Activated T-cell treated with anti-CD3 and anti-CD28 coated beads, Interleukin-2, amount 50 U/mL, for 4 hours (primary cell): ENCODE measurements at regions not wholly inside any gene's neighbourhood (a gene's known extent, or its start where the extent isn't known, plus 50 kb on each side); places are given as distances from the start of the nearest gene placed in this dataset.

Source experiments
- ATAC-seq, 2 donors: fragments of 200-7000 bp; cut with Tn5 transposase; one replicate each; pipeline ENCODE4 v1.10.0; 2021
- DNase-seq: peaks from one replicate; pipeline ENCODE4 v3.0.0-alpha.2; 2020
- H3K27me3 Mint-ChIP-seq: one replicate; pipeline ENCODE4 v1.8.0; 2021; ENCODE audit warnings: low read depth, mixed read lengths
- H3K36me3 Mint-ChIP-seq: one replicate; pipeline ENCODE4 v1.8.0; 2022; ENCODE audit warnings: mixed read lengths; ENCODE audit not compliant: insufficient read depth
- H3K4me1 Mint-ChIP-seq: one replicate; pipeline ENCODE4 v1.8.0; 2021; ENCODE audit warnings: low read depth, mixed read lengths
- H3K4me3 Mint-ChIP-seq: one replicate; pipeline ENCODE4 v1.8.0; 2021; ENCODE audit warnings: mild to moderate bottlenecking, moderate library complexity, mixed read lengths
- H3K9me3 Mint-ChIP-seq: one replicate; pipeline ENCODE4 v1.8.0; 2021; ENCODE audit warnings: mixed read lengths

GRCh38 chr2:3005859-3006501 is 371.6 kb downstream of the EIPR1 start:
- Mint-ChIP-seq H3K4me3 (no peak overlapping the region), H3K36me3 (no peaks in the 10 kb centered on the region), H3K4me1 (no peaks in the 10 kb centered on the region), H3K27me3 (peaks cover 38% of the 10 kb centered on the region), H3K9me3 (no peaks in the 10 kb centered on the region)
- DNase-seq = no peak
- ATAC-seq = no peak

DNA sequence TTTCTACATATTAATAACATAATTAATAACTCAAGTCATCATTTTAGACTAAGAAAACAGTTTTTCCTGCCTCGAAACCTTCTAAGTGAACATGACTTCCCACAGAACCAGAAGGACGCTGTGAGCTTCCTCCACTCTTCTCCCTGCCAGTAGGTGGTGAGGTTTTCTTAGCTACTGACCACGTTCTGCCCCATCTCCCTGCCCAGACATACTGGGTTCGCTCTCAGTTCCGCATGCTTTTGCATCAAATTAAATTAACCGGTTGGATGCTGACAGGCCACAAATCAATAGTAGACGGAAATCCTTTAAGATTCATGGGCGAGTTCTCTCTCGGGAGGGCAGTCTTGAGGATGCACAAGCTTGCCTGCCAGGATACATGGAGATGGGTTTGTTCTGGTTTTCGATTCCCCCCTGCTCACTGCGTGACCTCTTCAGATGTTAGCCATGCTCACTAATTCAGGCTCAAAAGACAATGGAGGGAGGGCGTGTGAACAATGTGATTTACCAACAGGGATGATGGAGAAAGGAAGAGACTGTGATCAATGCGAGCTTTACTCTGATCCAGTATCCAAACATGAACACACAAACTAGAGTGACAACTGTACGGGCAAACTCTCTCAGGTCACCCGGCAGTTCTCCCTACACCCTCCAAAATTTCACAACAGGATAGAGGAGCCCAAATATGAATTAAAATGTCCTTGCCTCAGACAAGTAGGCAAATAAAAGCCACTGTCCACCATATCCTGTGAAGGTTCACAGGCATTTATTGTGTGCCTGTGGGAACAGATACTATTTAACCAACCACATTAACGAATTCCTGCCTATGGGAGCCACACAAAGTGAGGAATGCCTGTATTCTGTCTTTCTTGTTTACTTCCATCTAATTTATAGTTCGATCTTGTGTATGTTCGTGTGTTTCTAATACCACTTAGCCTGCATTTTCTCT is 375.7 kb downstream of the EIPR1 start:
- H3K4me3 Mint-ChIP-seq = no peak overlapping the region
- H3K9me3 Mint-ChIP-seq = no peaks in the 10 kb centered on the region
- no peaks in the 10 kb centered on the region for H3K4me1 Mint-ChIP-seq
- H3K36me3 Mint-ChIP-seq = no peaks in the 10 kb centered on the region
- ATAC-seq (no peak), DNase-seq (no peak)
- H3K27me3 Mint-ChIP-seq = peaks cover 15% of the 10 kb centered on the region

DNA sequence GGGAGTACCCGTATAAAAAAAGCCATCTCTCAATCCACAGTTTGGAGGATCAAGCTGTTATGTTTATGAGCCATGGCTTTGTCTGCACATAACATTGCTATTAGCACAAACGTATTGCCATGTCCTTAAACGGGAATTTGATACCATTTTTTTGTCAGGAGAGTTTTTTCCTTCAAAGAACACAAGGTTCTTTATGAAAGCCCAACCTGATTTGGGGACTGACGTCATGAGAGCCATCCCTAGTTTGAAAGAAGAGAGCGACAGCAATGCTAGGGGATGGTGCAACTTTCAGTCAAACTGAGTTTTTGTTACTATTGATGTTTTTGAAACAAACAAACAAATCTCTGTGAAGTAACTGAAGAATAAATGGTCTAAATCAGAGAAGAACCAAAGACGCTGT is 376.6 kb downstream of the EIPR1 start:
- no peak overlapping the region for H3K4me3 Mint-ChIP-seq
- H3K9me3 Mint-ChIP-seq = no peaks in the 10 kb centered on the region
- H3K4me1 Mint-ChIP-seq = no peaks in the 10 kb centered on the region
- DNase-seq (no peak), ATAC-seq (no peak)
- no peaks in the 10 kb centered on the region for H3K36me3 Mint-ChIP-seq
- H3K27me3 Mint-ChIP-seq = peaks cover 8% of the 10 kb centered on the region

GRCh38 chr2:3000125-3000524 is 377.5 kb downstream of the EIPR1 start:
- H3K4me3 Mint-ChIP-seq = no peak overlapping the region
- DNase-seq (no peak), ATAC-seq (no peak)
- H3K27me3 Mint-ChIP-seq = no peaks in the 10 kb centered on the region
- no peaks in the 10 kb centered on the region for H3K4me1 Mint-ChIP-seq
- no peaks in the 10 kb centered on the region for H3K9me3 Mint-ChIP-seq
- no peaks in the 10 kb centered on the region for H3K36me3 Mint-ChIP-seq

DNA sequence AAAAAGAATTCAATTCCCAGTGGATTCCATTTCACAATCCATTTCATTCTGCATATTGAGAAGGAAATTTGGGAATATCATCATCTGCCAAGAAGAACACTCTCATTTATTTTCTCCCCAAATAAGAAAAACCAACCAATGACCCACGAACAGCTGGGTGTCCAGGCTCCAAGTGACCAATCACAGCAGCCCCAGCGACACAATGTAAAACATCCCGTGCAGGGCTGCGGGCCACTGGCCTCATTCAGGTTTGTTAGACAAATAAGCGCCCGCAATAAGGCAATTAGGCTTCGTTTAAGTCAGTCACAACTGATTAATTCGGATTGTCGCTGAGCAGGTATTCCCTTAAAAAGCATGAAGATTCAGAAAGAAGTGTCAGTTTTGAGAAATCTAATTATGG is 378.6 kb downstream of the EIPR1 start:
- Mint-ChIP-seq H3K36me3 (no peaks in the 10 kb centered on the region), H3K9me3 (no peaks in the 10 kb centered on the region), H3K27me3 (no peaks in the 10 kb centered on the region), H3K4me1 (no peaks in the 10 kb centered on the region), H3K4me3 (no peak overlapping the region)
- no peak for ATAC-seq
- no peak for DNase-seq

GRCh38 chr2:2993172-2993692 is 384.4 kb downstream of the EIPR1 start:
- H3K4me1 Mint-ChIP-seq = no peaks in the 10 kb centered on the region
- no peak overlapping the region for H3K4me3 Mint-ChIP-seq
- ATAC-seq (no peak), DNase-seq (no peak)
- peaks cover 14% of the 10 kb centered on the region for H3K9me3 Mint-ChIP-seq
- H3K27me3 Mint-ChIP-seq = peaks cover 12% of the 10 kb centered on the region
- no peaks in the 10 kb centered on the region for H3K36me3 Mint-ChIP-seq

GRCh38 chr2:2992634-2993033 is 385.0 kb downstream of the EIPR1 start:
- no peak for ATAC-seq
- H3K9me3 Mint-ChIP-seq = peaks cover 16% of the 10 kb centered on the region
- no peaks in the 10 kb centered on the region for H3K4me1 Mint-ChIP-seq
- H3K4me3 Mint-ChIP-seq = no peak overlapping the region
- H3K27me3 Mint-ChIP-seq = peaks cover 12% of the 10 kb centered on the region
- no peak for DNase-seq
- no peaks in the 10 kb centered on the region for H3K36me3 Mint-ChIP-seq

DNA sequence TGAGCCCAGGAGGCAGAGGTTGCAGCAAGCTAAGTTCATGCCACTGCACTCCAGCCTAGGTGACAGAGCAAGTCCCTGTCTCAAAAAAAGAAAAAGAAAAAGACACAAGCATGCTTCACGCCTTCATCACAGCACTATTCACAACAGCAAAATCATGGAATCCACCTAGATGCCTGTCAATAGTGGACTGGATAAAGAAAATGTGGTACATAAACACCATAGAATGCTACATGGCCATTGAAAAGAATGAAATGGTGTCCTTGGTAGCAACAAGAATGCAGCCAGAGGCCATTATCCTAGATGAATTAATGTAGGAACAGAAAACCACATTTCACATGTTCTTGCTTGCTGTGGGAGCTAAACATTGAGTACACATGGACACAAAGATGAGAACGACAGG is 392.6 kb downstream of the EIPR1 start:
- DNase-seq (no peak), ATAC-seq (no peak)
- Mint-ChIP-seq H3K4me1 (no peaks in the 10 kb centered on the region), H3K4me3 (no peak overlapping the region), H3K27me3 (peaks cover 3% of the 10 kb centered on the region), H3K36me3 (no peaks in the 10 kb centered on the region), H3K9me3 (peaks cover 18% of the 10 kb centered on the region)

DNA sequence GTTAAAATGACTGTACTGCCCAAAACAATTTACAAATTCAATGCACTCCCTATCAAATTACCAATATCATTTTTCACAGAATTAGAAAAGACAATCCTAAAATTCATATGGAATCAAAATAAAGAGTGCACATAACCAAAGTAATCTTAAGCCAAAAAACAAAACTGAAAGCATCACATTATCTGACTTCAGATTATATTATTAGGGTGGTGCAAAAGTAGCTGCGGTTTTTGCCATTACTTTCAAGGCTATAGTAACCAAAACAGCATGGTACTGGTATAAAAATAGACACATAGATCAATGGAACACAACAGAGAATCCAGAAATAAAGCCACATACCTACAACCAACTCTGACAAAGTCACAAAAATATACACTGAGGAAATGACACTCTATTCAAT is 396.6 kb downstream of the EIPR1 start:
- no peaks in the 10 kb centered on the region for H3K4me1 Mint-ChIP-seq
- H3K4me3 Mint-ChIP-seq = no peak overlapping the region
- DNase-seq = no peak
- ATAC-seq = no peak
- no peaks in the 10 kb centered on the region for H3K36me3 Mint-ChIP-seq
- peaks cover 5% of the 10 kb centered on the region for H3K9me3 Mint-ChIP-seq
- H3K27me3 Mint-ChIP-seq = peaks cover 4% of the 10 kb centered on the region

DNA sequence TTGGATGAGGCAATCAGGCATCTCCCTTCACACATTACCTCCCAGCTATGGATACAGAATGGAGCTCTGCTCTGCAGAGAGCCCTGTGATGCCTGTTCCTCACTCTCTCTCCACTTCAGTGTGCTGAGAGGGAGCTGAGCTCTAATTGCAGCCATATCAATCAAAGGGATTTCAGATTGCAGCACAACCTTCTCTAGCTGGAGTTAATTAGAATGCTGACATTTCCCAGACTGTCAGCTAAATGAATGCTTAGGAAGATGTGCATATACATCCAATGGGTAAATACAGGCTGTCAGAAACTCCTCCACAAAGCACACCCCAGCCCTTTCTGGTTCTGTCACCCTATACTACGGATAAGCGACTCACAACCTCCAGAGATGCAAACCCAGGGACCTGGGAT is 402.6 kb downstream of the EIPR1 start:
- peaks cover 15% of the 10 kb centered on the region for H3K27me3 Mint-ChIP-seq
- peaks cover 1% of the 10 kb centered on the region for H3K9me3 Mint-ChIP-seq
- no peaks in the 10 kb centered on the region for H3K4me1 Mint-ChIP-seq
- no peak for DNase-seq
- no peak for ATAC-seq
- H3K36me3 Mint-ChIP-seq = no peaks in the 10 kb centered on the region
- H3K4me3 Mint-ChIP-seq = no peak overlapping the region

- no peaks in the 10 kb centered on the region for H3K4me1 Mint-ChIP-seq
- H3K4me3 Mint-ChIP-seq = no peak overlapping the region
- H3K9me3 Mint-ChIP-seq = peaks cover 3% of the 10 kb centered on the region
- DNase-seq (no peak), ATAC-seq (no peak)
- no peaks in the 10 kb centered on the region for H3K36me3 Mint-ChIP-seq
- no peaks in the 10 kb centered on the region for H3K27me3 Mint-ChIP-seq
Measured at GRCh38 chr2:2960441-2961133, 417.0 kb downstream of the EIPR1 start.

- no peaks in the 10 kb centered on the region for H3K36me3 Mint-ChIP-seq
- peaks cover 3% of the 10 kb centered on the region for H3K27me3 Mint-ChIP-seq
- no peak overlapping the region for H3K4me3 Mint-ChIP-seq
- DNase-seq = no peak
- no peak for ATAC-seq
- no peaks in the 10 kb centered on the region for H3K4me1 Mint-ChIP-seq
- peaks cover 4% of the 10 kb centered on the region for H3K9me3 Mint-ChIP-seq
Measured at GRCh38 chr2:2950403-2950952, 427.1 kb downstream of the EIPR1 start.

DNA sequence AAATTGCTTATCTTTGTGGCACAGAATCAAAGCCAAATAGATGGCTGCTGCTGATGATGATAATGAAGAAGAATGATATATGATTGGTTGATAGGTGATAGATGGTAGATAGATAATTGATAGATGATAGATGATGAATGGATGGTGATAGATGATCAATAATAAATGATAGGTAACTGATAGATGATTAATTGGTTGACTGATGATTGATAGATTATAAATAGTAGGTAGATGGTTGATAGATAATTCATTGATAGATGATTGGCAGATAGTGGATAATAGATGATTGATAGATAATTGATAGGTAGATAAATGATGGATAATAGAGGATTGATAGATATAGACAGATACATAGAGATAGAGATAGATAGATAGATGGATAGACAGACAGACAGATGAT is 430.2 kb downstream of the EIPR1 start:
- H3K9me3 Mint-ChIP-seq = peaks cover 18% of the 10 kb centered on the region
- no peaks in the 10 kb centered on the region for H3K36me3 Mint-ChIP-seq
- H3K4me1 Mint-ChIP-seq = no peaks in the 10 kb centered on the region
- H3K27me3 Mint-ChIP-seq = peaks cover 5% of the 10 kb centered on the region
- ATAC-seq (no peak), DNase-seq (no peak)
- no peak overlapping the region for H3K4me3 Mint-ChIP-seq

DNA sequence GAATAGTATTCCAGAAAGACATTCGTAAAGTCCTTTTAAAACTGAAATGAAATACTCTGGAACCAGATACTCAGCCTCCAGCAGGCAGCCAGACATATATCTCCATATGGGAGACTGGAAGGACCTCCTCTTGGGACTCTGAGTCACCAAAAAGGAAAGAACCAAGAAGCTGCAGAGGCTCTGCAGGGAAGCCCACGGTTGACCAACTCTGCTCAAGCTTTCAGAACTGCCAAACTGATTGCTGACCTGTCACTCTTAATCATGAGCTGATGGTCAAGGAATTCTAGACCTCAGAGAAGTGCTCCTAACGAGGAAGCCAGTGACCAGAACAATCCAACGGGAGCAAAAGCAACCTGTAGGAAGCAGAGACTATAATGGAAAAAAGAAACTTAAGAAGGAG is 434.7 kb downstream of the EIPR1 start:
- H3K4me1 Mint-ChIP-seq = no peaks in the 10 kb centered on the region
- no peak for DNase-seq
- H3K4me3 Mint-ChIP-seq = no peak overlapping the region
- peaks cover 4% of the 10 kb centered on the region for H3K27me3 Mint-ChIP-seq
- ATAC-seq = no peak
- peaks cover 18% of the 10 kb centered on the region for H3K9me3 Mint-ChIP-seq
- no peaks in the 10 kb centered on the region for H3K36me3 Mint-ChIP-seq
